HG02763 (cell line): ENCODE measurements at regions not wholly inside any gene's neighbourhood (a gene's known extent, or its start where the extent isn't known, plus 50 kb on each side); places are given as distances from the start of the nearest gene placed in this dataset.
"Not testable (repeated sequence)": the region's sequence is repeated elsewhere in the genome, so short reads cannot be mapped to it uniquely, and the experiment has no call there.

Source experiments
- ATAC-seq: cut with Tn5 transposase; IDR thresholded peaks from one replicate; pipeline ENCODE4 v1.9.1; 2021; ENCODE audit warnings: mild to moderate bottlenecking, moderate library complexity; ENCODE audit not compliant: unreplicated experiment

DNA sequence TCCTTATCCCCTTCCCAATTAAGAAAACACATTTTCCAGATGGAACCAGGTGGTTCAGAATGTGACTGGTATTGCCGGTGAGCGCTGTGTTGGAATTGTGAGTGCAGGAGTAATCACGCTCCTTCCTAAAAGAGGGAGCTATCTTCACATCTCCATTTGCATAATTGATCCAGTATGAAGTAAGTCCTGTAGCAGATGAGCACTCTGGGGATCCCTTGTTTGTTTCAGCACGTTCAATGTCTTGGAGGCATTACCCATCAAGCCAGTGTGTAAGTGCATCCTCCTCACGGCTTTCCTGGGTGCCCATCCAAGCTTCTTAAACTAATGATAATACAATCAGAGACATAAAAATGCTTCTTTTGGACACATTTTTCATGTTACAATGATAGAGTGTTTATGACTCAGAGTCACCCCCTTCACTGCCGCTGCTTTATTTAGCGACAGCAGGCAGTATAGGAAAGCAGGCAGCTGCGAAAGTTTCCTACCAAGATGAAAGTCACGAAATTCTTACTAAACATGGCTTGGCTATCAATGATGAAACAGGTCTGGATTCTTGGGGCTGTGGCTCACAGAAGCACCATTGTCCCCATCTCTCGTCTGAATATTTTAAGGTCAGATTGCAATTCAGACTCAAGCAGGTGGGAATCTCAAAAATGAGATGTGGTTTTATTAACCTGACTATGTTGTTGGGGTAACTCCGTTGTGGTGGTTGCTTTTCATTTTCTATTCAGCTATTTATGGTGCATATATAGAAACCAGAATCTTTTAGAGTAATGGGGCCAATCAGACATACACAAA is 346.3 kb upstream of the MDFIC2 start:
- ATAC-seq, result no peak

DNA sequence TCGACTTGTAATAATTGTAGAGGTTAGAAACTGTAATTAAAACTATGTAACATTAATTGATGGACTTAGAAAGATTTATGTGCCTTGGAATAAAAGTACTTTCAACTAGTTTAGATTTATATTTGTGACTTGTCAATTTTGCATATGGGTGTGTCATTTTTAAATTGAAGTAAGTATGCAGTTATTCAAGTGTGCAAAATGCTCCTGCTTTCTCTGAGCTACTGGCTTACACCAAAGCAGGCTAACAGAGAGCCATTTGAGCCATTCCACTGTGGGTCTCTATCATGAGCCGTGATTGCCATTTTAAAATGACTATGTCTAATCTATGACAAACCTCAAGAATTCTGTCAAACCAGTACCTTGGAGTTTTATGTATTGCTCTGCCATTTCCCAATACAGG is 345.0 kb upstream of the MDFIC2 start:
- ATAC-seq, result no peak

- ATAC-seq, result no peak
Measured at GRCh38 chr3:70647823-70648222, 335.4 kb upstream of the MDFIC2 start.

GRCh38 chr3:70647094-70647493 is 334.7 kb upstream of the MDFIC2 start:
- no peak for ATAC-seq

DNA sequence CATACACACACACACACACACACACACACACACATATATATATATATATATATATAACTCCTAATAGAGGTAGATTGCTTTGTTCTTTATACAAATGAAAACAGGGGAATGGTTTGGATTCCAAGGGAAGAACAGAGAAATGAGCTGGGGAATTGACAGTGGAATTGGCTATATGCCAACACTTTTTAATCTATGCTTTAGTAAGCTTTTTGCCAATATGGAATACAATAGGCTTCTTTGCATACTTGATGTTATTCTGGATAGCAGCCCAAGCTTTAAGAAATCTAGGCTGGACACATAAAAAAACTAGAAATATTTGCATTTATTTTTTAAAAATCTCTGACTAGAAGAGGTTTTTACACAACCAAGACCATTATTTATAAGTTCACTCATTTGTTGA is 334.2 kb upstream of the MDFIC2 start:
- no peak for ATAC-seq

GRCh38 chr3:70640481-70640880 is 328.0 kb upstream of the MDFIC2 start:
- ATAC-seq, result no peak

GRCh38 chr3:70635301-70635700 is 322.9 kb upstream of the MDFIC2 start:
- no peak for ATAC-seq

GRCh38 chr3:70631716-70632307 is 319.4 kb upstream of the MDFIC2 start:
- ATAC-seq, result no peak

DNA sequence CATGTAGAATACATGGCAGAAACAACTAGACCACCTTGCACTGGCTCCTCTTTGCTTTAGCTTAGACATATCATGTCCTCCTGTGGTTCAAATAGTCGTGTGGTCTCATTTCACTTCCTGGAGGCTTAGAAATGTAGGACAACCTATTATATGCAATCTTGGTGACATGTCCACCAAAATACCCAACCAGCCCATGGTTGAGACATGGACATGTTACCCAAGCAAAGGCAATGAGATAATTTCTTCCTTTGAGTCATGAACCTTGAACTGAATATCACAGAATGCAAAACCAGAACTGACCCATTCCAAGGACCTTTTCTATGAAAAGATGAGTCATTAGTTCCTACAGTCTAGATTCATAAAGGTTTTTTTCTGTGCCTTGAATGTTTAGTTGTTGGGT is 309.0 kb upstream of the MDFIC2 start:
- no peak for ATAC-seq

- ATAC-seq, result no peak
Measured at GRCh38 chr3:70620956-70621355, 308.5 kb upstream of the MDFIC2 start.

- no peak for ATAC-seq
Measured at GRCh38 chr3:70620367-70620766, 307.9 kb upstream of the MDFIC2 start.

GRCh38 chr3:70618151-70618550 is 305.7 kb upstream of the MDFIC2 start:
- ATAC-seq, result no peak

GRCh38 chr3:70617349-70617748 is 304.9 kb upstream of the MDFIC2 start:
- not testable (repeated sequence) for ATAC-seq

DNA sequence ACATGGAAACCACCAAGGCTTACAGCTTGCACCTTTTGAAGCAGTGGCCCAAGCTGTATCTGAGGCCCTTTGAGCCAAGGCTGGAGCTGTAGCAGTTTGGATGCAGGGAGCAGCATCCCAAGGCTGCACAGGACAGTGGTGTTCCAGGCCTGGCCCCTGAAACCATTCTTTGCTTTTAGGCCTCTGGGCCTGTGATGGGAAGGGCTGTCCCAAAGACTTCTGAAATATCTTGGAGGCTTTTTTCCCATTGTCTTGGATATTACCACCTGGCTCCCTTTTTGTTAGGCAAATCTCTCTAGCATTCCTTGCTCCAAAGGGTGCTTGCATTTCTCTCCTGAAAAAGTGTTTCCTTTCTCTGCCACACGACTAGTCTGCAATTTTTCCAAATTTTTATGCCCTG is 302.8 kb upstream of the MDFIC2 start:
- no peak for ATAC-seq

- no peak for ATAC-seq
Measured at GRCh38 chr3:70614111-70614510, 301.7 kb upstream of the MDFIC2 start.

DNA sequence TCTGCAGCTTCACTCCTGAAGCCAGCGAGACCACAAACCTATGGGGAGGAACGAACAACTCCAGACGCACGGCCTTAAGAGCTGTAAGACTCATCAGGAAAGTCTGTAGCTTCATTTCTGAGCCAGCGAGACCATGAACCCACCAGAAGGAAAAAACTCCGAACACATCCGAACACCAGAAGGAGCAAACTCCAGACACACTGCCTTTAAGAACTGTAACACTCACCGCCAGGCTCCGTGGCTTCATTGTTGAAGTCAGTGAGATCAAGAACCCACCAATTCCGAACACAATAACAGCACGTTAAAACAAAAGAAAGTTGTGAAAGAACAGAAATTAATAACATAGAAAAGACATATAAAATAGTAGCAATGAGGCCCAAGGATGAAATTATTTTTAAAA is 300.5 kb upstream of the MDFIC2 start:
- no peak for ATAC-seq

- not testable (repeated sequence) for ATAC-seq
Measured at GRCh38 chr3:70611667-70612277, 299.3 kb upstream of the MDFIC2 start.

DNA sequence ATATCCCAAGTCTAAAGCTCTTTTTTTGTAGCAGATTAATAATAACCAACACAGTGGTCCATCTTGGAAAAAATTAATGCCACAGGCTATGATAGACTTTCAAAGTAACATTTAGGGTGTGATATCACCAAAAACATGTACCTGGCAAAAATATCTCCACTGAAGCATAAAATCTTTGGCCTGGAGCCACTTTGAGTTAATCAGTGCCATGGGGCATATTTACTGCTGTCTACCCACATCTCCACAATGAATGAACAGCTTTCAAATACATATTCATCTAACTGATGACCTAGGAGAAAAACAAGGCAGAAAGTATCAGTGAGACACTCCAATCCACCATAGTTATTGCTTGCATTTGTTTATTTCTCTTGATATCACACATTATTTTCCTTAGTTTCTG is 296.0 kb upstream of the MDFIC2 start:
- no peak for ATAC-seq

DNA sequence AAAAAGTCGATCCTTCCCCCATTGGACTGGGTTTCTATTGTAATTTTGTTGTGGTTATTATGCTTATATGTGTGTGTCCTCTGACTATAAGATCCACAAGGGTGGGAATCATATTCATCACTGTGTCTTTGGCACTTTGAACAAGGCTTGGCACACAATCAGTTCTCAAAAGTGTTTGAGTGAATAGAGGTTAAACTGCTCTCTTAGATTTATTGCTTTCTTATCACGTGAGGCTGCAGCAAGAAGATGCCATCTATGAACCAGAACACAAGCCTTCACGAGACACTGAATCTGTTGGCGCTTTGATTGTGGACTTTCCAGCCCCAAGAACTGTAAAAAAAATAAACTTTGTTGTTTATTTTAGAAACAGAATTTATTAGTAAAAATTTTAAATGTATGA is 295.0 kb upstream of the MDFIC2 start:
- ATAC-seq, result no peak

GRCh38 chr3:70606018-70606417 is 293.6 kb upstream of the MDFIC2 start:
- no peak for ATAC-seq

- ATAC-seq, result no peak
Measured at GRCh38 chr3:70603103-70603502, 290.7 kb upstream of the MDFIC2 start.

GRCh38 chr3:70597312-70597711 is 284.9 kb upstream of the MDFIC2 start:
- no peak for ATAC-seq
